ENCODE measurements at regions not wholly inside any gene's neighbourhood (a gene's known extent, or its start where the extent isn't known, plus 50 kb on each side); places are given as distances from the start of the nearest gene placed in this dataset.
"Not testable (repeated sequence)": the region's sequence is repeated elsewhere in the genome, so short reads cannot be mapped to it uniquely, and the experiment has no call there.

GRCh38 chr20:30910937-30911725 lies 346.3 kb upstream of the DEFB115 start:
- H3K4me1 ChIP-seq = no peaks in the 10 kb centered on the region
- H3K9me3 ChIP-seq = no peaks in the 10 kb centered on the region
- ATAC-seq (no peak), DNase-seq (no peak)
- no peak overlapping the region for H3K27ac ChIP-seq
- intact Hi-C loops (cut with DNase I; ENCODE audit: low total_unique reads) (no loop called here), in situ Hi-C loops (cut with MboI; ENCODE audit: low sequenced_read_pairs in 4 of 4) (no loop called here)
- H3K27me3 ChIP-seq = peaks cover 0 to 4% (median 0%) of the 10 kb centered on the region in 3 donors
- TF ChIP-seq CTCF (IDR thresholded peaks at IDR 0.05 in 4 of 5, conservative IDR thresholded peaks at IDR 0.05 in 1 of 5) (no peak), POLR2A (IDR thresholded peaks at IDR 0.05) (no peak)
- H3K4me3 ChIP-seq = no peak overlapping the region
- H3K36me3 ChIP-seq = no peaks in the 10 kb centered on the region

GRCh38 chr20:30911832-30912660 lies 345.4 kb upstream of the DEFB115 start:
- not testable (repeated sequence) for ATAC-seq, DNase-seq, H3K4me3 ChIP-seq

DNA sequence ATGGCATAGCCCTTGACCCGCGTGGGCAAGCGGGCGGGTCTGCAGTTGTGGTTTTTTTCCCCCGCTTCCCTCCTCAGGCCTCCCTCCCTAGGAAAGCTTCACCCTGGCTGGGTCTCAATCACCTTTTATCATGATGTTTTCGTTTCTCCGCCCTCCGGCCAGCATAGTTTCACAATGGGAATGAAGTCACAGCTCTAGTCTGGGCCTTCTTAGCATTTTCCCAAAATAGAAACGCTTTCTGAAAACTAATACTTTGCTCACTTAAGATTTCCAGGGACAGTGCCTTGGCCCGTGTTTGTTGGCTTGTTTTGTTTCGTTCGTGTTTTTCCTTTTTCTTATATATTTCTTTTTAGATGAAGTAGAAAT lies 344.8 kb upstream of the DEFB115 start:
- ATAC-seq; H3K27me3 ChIP-seq; H3K9me3 ChIP-seq; in situ Hi-C loops (cut with MboI; ENCODE audit: low sequenced_read_pairs in 4 of 4); H3K4me1 ChIP-seq; H3K27ac ChIP-seq; intact Hi-C loops (cut with DNase I; ENCODE audit: low total_unique reads); H3K36me3 ChIP-seq; DNase-seq: not testable (repeated sequence)
- H3K4me3 ChIP-seq = peak overlapping the region in 1 of 4 donors; percentile 1

More at GRCh38 chr20:30911832-30912660, 345.4 kb upstream of the DEFB115 start:
- H3K27ac ChIP-seq; H3K27me3 ChIP-seq; H3K9me3 ChIP-seq; in situ Hi-C loops (cut with MboI; ENCODE audit: low sequenced_read_pairs in 4 of 4); H3K36me3 ChIP-seq; H3K4me1 ChIP-seq; intact Hi-C loops (cut with DNase I; ENCODE audit: low total_unique reads): not testable (repeated sequence)

GRCh38 chr20:30916404-30916803 lies 341.1 kb upstream of the DEFB115 start:
- H3K9me3 ChIP-seq; H3K36me3 ChIP-seq; in situ Hi-C loops (cut with MboI; ENCODE audit: low sequenced_read_pairs in 4 of 4); H3K27ac ChIP-seq; ATAC-seq; H3K27me3 ChIP-seq; DNase-seq; intact Hi-C loops (cut with DNase I; ENCODE audit: low total_unique reads); H3K4me1 ChIP-seq; H3K4me3 ChIP-seq: not testable (repeated sequence)

DNA sequence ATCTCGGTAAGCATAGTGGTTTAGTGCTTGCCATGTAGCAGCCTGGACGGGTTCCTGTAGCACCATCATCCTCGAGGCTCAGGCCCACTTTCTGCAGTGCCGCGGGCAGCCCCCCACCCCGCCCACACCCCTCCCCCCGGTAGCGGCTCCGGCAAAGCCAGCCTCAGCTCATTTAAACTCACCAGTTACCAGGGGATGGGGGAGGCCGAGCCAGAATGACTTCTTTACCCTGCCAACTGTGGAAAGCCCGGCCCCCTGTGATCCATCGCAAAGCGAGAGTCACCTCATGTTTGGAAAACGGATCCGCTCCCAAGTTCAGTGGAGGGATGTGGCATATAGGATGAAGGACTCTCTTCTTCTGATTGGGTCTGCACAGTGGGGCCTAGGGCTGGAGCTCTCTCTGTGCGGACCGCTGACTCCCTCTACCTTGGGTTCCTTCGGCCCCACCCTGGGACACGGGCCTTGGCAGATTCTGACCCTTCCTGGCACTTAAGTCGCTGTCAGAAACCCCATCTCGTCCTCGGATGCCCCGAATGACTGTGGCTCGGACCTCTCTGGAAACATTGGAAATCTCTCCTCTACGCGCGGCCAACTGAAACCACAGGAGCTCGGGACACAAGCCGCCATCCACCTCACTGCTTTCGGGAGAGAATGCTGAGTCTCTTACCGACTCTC lies 337.8 kb upstream of the DEFB115 start:
- Histone ChIP-seq H3K27ac (no peak overlapping the region), H3K27me3 (no peaks in the 10 kb centered on the region), H3K4me3 (no peak overlapping the region), H3K36me3 (no peaks in the 10 kb centered on the region), H3K9me3 (no peaks in the 10 kb centered on the region), H3K4me1 (no peaks in the 10 kb centered on the region)
- TF ChIP-seq CTCF (IDR thresholded peaks at IDR 0.05 in 4 of 5, conservative IDR thresholded peaks at IDR 0.05 in 1 of 5) = no peak
- TF ChIP-seq POLR2A (IDR thresholded peaks at IDR 0.05) = no peak
- in situ Hi-C loops (cut with MboI; ENCODE audit: low sequenced_read_pairs in 4 of 4) (no loop called here), intact Hi-C loops (cut with DNase I; ENCODE audit: low total_unique reads) (no loop called here)
- no peak for DNase-seq
- no peak for ATAC-seq

Measured in gastrocnemius medialis (tissue), 4 donors.